ENCODE measurements at regions not wholly inside any gene's neighbourhood (a gene's known extent, or its start where the extent isn't known, plus 50 kb on each side); places are given as distances from the start of the nearest gene placed in this dataset.

GRCh38 chr3:18712713-18713576, 287.8 kb upstream of the SATB1 start (continued):
- TF ChIP-seq CTCF (IDR thresholded peaks at IDR 0.05; ENCODE audit: control extremely low read depth in 1 of 3, insufficient read depth in 1 of 3, low read depth in 1 of 3, low read length in 3 of 3): no peak
- no peak for TF ChIP-seq SIRT6 (IDR thresholded peaks at IDR 0.05; ENCODE audit: low read length)
- TF ChIP-seq GTF2F1 (IDR thresholded peaks at IDR 0.05; ENCODE audit: borderline replicate concordance, low read depth, low read length): no peak
- TF ChIP-seq HDAC2 (IDR thresholded peaks at IDR 0.05; ENCODE audit: borderline replicate concordance in 1 of 2, low read depth in 2 of 2, low read length in 2 of 2): no peak
- no peak for TF ChIP-seq MAX (IDR thresholded peaks at IDR 0.05)
- no peak for TF ChIP-seq CEBPB (IDR thresholded peaks at IDR 0.05; ENCODE audit: low read depth, low read length)
- no peak for TF ChIP-seq CTBP2 (IDR thresholded peaks at IDR 0.05; ENCODE audit: borderline replicate concordance, insufficient read depth, insufficient read length, low read length)
- no peak for TF ChIP-seq BACH1 (IDR thresholded peaks at IDR 0.05; ENCODE audit: low read length)

All from H1 (cell line).